Liver (tissue), 8 donors: ENCODE measurements at regions not wholly inside any gene's neighbourhood (a gene's known extent, or its start where the extent isn't known, plus 50 kb on each side); places are given as distances from the start of the nearest gene placed in this dataset.

ENCODE experiments used
- DNase-seq: peaks from one replicate; pipeline ENCODE4 v3.0.0-alpha.2; 2017; ENCODE audit warnings: low spot score
- H3K27ac ChIP-seq, 2 donors: one replicate each; pipeline ENCODE4 v1.7.0; 2013; ENCODE audit warnings: inconsistent platforms in 2 of 2, low read length in 2 of 2, control low read depth in 1 of 2, low read depth in 1 of 2, mild to moderate bottlenecking in 1 of 2
- H3K27me3 ChIP-seq, 4 donors: one replicate each; pipeline versions ENCODE4 v1.6.1 to v1.7.0; 2013; ENCODE audit warnings: low read length in 3 of 4, inconsistent platforms in 1 of 4, mild to moderate bottlenecking in 1 of 4, moderate library complexity in 1 of 4; ENCODE audit not compliant: control insufficient read depth in 4 of 4, insufficient read depth in 4 of 4
- H3K36me3 ChIP-seq, 4 donors: one replicate each; pipeline versions ENCODE4 v1.6.1 to v1.7.0; 2013; ENCODE audit warnings: low read length in 3 of 4, mild to moderate bottlenecking in 3 of 4, low read depth in 1 of 4, moderate library complexity in 1 of 4; ENCODE audit not compliant: control insufficient read depth in 4 of 4, insufficient read depth in 3 of 4
- H3K4me1 ChIP-seq, 4 donors: one replicate each; pipeline versions ENCODE4 v1.6.1 to v1.7.0; 2013; ENCODE audit warnings: low read length in 3 of 4, mild to moderate bottlenecking in 3 of 4, moderate library complexity in 1 of 4; ENCODE audit not compliant: control insufficient read depth in 4 of 4, insufficient read depth in 4 of 4
- H3K4me3 ChIP-seq, 3 donors: one replicate each; pipeline versions ENCODE4 v1.6.1 to v1.7.0; 2013; ENCODE audit warnings: low read length in 3 of 3, control low read depth in 1 of 3, low read depth in 1 of 3, mild to moderate bottlenecking in 1 of 3
- H3K9ac ChIP-seq, 2 donors: one replicate each; pipeline ENCODE4 v1.7.0; 2013; ENCODE audit warnings: low read length in 2 of 2, mild to moderate bottlenecking in 2 of 2, moderate library complexity in 2 of 2, control low read depth in 1 of 2, low read depth in 1 of 2
- H3K9me3 ChIP-seq, 4 donors: one replicate each; pipeline versions ENCODE4 v1.6.1 to v1.7.0; 2013; ENCODE audit warnings: low read length in 3 of 4; ENCODE audit not compliant: control insufficient read depth in 4 of 4
- ATF3 ChIP-seq: IDR thresholded peaks from 2 replicates; pipeline ENCODE4 v1.6.1; 2016; ENCODE audit warnings: antibody characterized with exemption
- EGR1 ChIP-seq, 2 donors: IDR thresholded peaks; 2 replicates each; pipeline ENCODE4 v1.6.1; 2016 to 2018; ENCODE audit warnings: antibody characterized with exemption in 2 of 2, low read depth in 2 of 2
- FOXA1 ChIP-seq: IDR thresholded peaks from 2 replicates; pipeline ENCODE4 v1.6.1; 2016; ENCODE audit warnings: antibody characterized with exemption
- FOXA2 ChIP-seq: IDR thresholded peaks from 2 replicates; pipeline ENCODE4 v1.6.1; 2016; ENCODE audit warnings: antibody characterized with exemption
- GABPA ChIP-seq, 2 donors: IDR thresholded peaks in 1 of 2; conservative IDR thresholded peaks in 1 of 2; 2 replicates each; pipeline ENCODE4 v1.6.1; 2016; ENCODE audit warnings: antibody characterized with exemption in 2 of 2, mild to moderate bottlenecking in 1 of 2, moderate library complexity in 1 of 2
- HNF4A ChIP-seq, 2 donors: conservative IDR thresholded peaks; 2 replicates each; pipeline ENCODE4 v1.6.1; 2016; ENCODE audit warnings: antibody characterized with exemption in 2 of 2, mild to moderate bottlenecking in 2 of 2
- HNF4G ChIP-seq: IDR thresholded peaks from 2 replicates; pipeline ENCODE4 v1.6.1; 2016; ENCODE audit warnings: antibody characterized with exemption
- JUND ChIP-seq, 2 donors: IDR thresholded peaks; 2 replicates each; pipeline ENCODE4 v1.6.1; 2016; ENCODE audit warnings: antibody characterized with exemption in 2 of 2
- MAX ChIP-seq: IDR thresholded peaks from 2 replicates; pipeline ENCODE4 v1.6.1; 2016; ENCODE audit warnings: antibody characterized with exemption
- NR2F2 ChIP-seq: IDR thresholded peaks from 2 replicates; pipeline ENCODE4 v1.6.1; 2016; ENCODE audit warnings: antibody characterized with exemption
- RAD21 ChIP-seq, 2 donors: IDR thresholded peaks; 2 replicates each; pipeline ENCODE4 v1.6.1; 2016; ENCODE audit warnings: antibody characterized with exemption in 2 of 2, mild to moderate bottlenecking in 2 of 2
- REST ChIP-seq: IDR thresholded peaks from 2 replicates; pipeline ENCODE4 v1.6.1; 2016; ENCODE audit warnings: antibody characterized with exemption, mild to moderate bottlenecking
- RXRA ChIP-seq, 2 donors: IDR thresholded peaks; 2 replicates each; pipeline ENCODE4 v1.6.1; 2017 to 2018; ENCODE audit warnings: antibody characterized with exemption in 2 of 2, mild to moderate bottlenecking in 1 of 2
- SP1 ChIP-seq: IDR thresholded peaks from 2 replicates; pipeline ENCODE4 v1.6.1; 2018; ENCODE audit warnings: antibody characterized with exemption, mild to moderate bottlenecking
- TAF1 ChIP-seq: conservative IDR thresholded peaks from 2 replicates; pipeline ENCODE4 v1.6.1; 2016; ENCODE audit warnings: antibody characterized with exemption, mild to moderate bottlenecking
- YY1 ChIP-seq: IDR thresholded peaks from 2 replicates; pipeline ENCODE4 v1.6.1; 2016; ENCODE audit warnings: antibody characterized with exemption, mild to moderate bottlenecking
- ZBTB33 ChIP-seq: IDR thresholded peaks from 2 replicates; pipeline ENCODE4 v1.6.1; 2016; ENCODE audit warnings: antibody characterized with exemption
- WGBS: extraction: QIAGEN DNeasy Blood & Tissue Kit; methylation state at CpG from one replicate; pipeline ENCODE4 v1.1.7; 2013; 5-methylcytosine and 5-hydroxymethylcytosine counted together
- TF ChIP-seq, protein P1 (sequence below): fragments of 150-350 bp; IDR thresholded peaks from 2 replicates; pipeline ENCODE4 v1.5.1; 2017; ENCODE audit warnings: improper control_type of control experiment, low read depth, low read length; ENCODE audit not compliant: missing input control
- donor health status: healthy.
- donor health status: healthy.
- donor health status: healthy.
- donor health status: healthy.
- donor health status: healthy.

- Histone ChIP-seq H3K36me3 (no peaks in the 10 kb centered on the region), H3K27me3 (no peaks in the 10 kb centered on the region), H3K9ac (no peak overlapping the region), H3K27ac (no peak overlapping the region), H3K4me3 (no peak overlapping the region), H3K4me1 (peaks cover 0 to 5% (median 2%) of the 10 kb centered on the region in 4 donors), H3K9me3 (no peaks in the 10 kb centered on the region)
- 67% methylated on average over 3 of the region's 3 CpGs for WGBS
- TF ChIP-seq ZBTB33: no peak
- no peak for TF ChIP-seq MAX
- no peak for TF ChIP-seq REST
- TF ChIP-seq NR2F2: no peak
- no peak for TF ChIP-seq RAD21 (IDR thresholded peaks at IDR 0.05)
- no peak for TF ChIP-seq YY1
- TF ChIP-seq FOXA1: no peak
- no peak for TF ChIP-seq TAF1
- no peak for TF ChIP-seq RXRA (IDR thresholded peaks at IDR 0.05)
- TF ChIP-seq, protein P1, sequence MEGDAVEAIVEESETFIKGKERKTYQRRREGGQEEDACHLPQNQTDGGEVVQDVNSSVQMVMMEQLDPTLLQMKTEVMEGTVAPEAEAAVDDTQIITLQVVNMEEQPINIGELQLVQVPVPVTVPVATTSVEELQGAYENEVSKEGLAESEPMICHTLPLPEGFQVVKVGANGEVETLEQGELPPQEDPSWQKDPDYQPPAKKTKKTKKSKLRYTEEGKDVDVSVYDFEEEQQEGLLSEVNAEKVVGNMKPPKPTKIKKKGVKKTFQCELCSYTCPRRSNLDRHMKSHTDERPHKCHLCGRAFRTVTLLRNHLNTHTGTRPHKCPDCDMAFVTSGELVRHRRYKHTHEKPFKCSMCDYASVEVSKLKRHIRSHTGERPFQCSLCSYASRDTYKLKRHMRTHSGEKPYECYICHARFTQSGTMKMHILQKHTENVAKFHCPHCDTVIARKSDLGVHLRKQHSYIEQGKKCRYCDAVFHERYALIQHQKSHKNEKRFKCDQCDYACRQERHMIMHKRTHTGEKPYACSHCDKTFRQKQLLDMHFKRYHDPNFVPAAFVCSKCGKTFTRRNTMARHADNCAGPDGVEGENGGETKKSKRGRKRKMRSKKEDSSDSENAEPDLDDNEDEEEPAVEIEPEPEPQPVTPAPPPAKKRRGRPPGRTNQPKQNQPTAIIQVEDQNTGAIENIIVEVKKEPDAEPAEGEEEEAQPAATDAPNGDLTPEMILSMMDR: no peak
- TF ChIP-seq HNF4G: no peak
- TF ChIP-seq ATF3: no peak
- TF ChIP-seq HNF4A (conservative IDR thresholded peaks at IDR 0.05): no peak
- no peak for TF ChIP-seq EGR1 (IDR thresholded peaks at IDR 0.05; ENCODE audit: low read depth in 2 of 2)
- no peak for TF ChIP-seq JUND (IDR thresholded peaks at IDR 0.05)
- no peak for TF ChIP-seq FOXA2
- TF ChIP-seq SP1: no peak
- TF ChIP-seq GABPA (IDR thresholded peaks at IDR 0.05 in 1 of 2, conservative IDR thresholded peaks at IDR 0.05 in 1 of 2): no peak
- DNase-seq: no peak
Measured at GRCh38 chr1:114235281-114235680, 81.6 kb upstream of the SYT6 start.
